ENCODE measurements at regions not wholly inside any gene's neighbourhood (a gene's known extent, or its start where the extent isn't known, plus 50 kb on each side); places are given as distances from the start of the nearest gene placed in this dataset.
"Not testable (repeated sequence)": the region's sequence is repeated elsewhere in the genome, so short reads cannot be mapped to it uniquely, and the experiment has no call there.

DNA sequence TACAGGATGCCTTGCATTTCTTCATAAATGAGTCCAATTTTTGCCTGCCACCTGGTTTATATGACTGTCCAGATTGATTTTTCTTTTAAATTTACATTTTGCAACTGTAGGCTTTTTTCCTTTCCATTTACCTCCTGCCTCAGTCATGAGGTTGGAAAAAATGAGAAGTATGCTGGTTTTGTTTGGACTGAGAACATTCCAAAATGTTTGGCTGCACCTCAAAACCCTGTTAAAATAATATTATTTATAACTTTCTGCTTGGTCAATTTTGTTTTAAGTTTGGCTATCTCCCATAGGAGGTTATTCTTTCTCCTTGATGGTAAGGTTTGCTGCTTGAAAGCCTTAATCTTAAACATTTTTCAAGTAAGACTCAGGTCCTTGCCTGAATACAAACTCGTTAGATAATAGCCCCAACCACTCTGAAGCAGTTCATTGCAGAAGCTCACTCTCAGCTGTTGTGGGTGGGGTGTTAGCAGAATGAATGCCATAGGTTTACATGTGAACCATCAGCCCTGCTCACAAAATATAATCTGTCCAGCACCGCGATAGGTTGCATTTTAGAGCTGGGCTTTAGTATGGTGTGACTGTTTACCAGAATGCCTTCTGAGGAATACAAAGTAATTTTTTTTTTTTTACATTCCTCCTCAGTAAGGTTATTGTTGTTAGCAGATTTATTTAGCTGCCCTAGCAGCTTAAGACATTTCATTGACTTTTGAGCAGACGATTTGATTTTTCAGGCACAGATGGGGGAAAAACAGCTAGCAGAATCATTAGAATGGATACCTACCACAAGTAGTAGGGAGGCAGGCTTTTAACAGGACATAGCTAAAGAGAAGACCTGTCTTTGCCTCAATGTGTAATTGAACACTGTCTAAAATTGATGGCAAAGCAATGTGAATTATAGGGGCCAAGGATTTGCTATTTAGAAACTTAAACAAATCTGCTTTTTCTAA, 630.8 kb upstream of the KCNMB2 start:
- no peak overlapping the region for H3K4me3 ChIP-seq (ENCODE audit: low read depth, low read length)

GRCh38 chr3:177906126-177906511, 630.1 kb upstream of the KCNMB2 start:
- no peak overlapping the region for H3K27ac ChIP-seq (ENCODE audit: low read depth)
- no peaks in the 10 kb centered on the region for H3K4me1 ChIP-seq (ENCODE audit: insufficient read depth)
- DNase-seq (ENCODE audit: extremely low spot score): no peak
- H3K4me3 ChIP-seq (ENCODE audit: low read depth, low read length): no peak overlapping the region
- H3K36me3 ChIP-seq (ENCODE audit: insufficient read depth): no peaks in the 10 kb centered on the region
- 43% methylated on average over 4 of the region's 4 CpGs for WGBS

More for the DNA sequence above, 630.8 kb upstream of the KCNMB2 start:
- Histone ChIP-seq H3K36me3 (ENCODE audit: insufficient read depth) (no peaks in the 10 kb centered on the region), H3K27ac (ENCODE audit: low read depth) (no peak overlapping the region), H3K4me1 (ENCODE audit: insufficient read depth) (no peaks in the 10 kb centered on the region)
- DNase-seq (ENCODE audit: extremely low spot score): no peak
- WGBS: 27% methylated on average over 4 of the region's 4 CpGs

DNA sequence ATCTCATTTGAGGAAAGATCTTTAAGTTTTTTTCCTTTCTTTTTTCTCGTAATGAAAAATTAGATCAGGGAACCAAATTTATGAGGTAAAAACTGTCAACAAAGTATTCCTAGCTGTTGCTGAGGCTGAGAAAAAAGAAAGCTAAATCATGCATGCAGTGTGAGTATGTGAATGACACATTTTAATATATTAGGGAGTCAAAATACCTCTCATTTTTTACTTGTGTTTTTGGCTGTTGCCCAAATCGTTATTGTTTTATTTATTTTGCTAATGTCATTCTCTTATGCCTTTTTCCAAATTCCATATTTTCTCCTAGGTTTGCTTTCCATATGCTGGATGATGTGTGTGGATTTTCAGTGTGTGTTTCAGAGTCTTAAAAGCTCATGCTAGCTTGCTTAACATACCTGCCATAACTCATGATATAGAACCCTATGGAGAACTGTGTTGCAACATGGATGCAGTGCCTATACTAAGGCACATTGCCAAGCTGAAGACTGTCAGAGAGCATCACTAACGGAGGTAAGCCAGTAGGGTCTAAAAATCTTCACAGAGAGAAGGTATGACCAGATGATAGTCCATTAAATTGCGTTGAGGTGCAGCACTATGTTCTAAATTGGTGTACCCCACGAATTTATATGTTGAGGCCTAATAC, 629.5 kb upstream of the KCNMB2 start:
- no peak for DNase-seq (ENCODE audit: extremely low spot score)
- Histone ChIP-seq H3K36me3 (ENCODE audit: insufficient read depth) (no peaks in the 10 kb centered on the region), H3K27ac (ENCODE audit: low read depth) (no peak overlapping the region), H3K4me3 (ENCODE audit: low read depth, low read length) (no peak overlapping the region), H3K4me1 (ENCODE audit: insufficient read depth) (no peaks in the 10 kb centered on the region)
- 80% methylated on average over 5 of the region's 5 CpGs for WGBS

DNA sequence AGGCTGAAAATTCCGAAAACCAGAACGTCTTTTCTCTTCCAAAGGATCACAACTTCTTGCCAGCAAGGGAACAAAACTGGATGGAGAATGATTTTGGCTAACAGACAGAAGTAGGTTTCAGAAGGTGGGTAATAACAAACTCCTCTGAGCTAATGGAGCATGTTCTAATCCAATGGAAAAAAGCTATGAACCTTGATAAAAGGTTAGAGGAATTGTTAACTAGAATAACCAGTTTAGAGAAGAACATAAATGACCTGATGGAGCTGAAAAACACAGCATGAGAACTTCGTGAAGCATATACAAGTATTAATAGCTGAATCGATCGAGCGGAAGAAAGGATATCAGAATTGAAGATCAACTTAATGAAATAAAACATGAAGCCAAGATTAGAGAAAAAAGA, 626.7 kb upstream of the KCNMB2 start:
- not testable (repeated sequence) for H3K36me3 ChIP-seq (ENCODE audit: insufficient read depth); H3K4me1 ChIP-seq (ENCODE audit: insufficient read depth); H3K4me3 ChIP-seq (ENCODE audit: low read depth, low read length); H3K27ac ChIP-seq (ENCODE audit: low read depth); DNase-seq (ENCODE audit: extremely low spot score)
- WGBS: 95% methylated on average over 6 of the region's 6 CpGs

- WGBS: 97% methylated on average over 10 of the region's 10 CpGs
- Histone ChIP-seq H3K36me3 (ENCODE audit: insufficient read depth) (no peaks in the 10 kb centered on the region), H3K4me3 (ENCODE audit: low read depth, low read length) (no peak overlapping the region), H3K4me1 (ENCODE audit: insufficient read depth) (no peaks in the 10 kb centered on the region), H3K27ac (ENCODE audit: low read depth) (no peak overlapping the region)
- no peak for DNase-seq (ENCODE audit: extremely low spot score)
These were observed 622.0 kb upstream of the KCNMB2 start for GRCh38 chr3:177914224-177914623.

DNA sequence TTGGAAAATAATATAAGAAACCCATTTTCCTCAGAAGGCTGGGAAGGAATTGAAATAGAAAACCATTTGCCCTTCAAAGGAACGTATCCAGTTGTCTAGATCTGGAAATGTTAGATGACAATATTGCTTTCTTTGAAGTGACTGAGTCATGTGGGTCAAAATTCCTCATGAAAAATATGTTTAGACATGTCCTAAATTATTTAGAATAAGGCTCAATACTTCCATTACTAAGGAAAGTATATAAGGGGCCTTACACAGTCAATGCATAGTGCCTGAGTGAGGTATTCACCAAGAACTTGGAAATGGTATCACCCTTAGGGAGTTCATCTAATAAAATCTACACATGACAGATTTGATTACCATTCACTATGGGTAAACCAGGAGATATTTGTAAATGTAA, 619.8 kb upstream of the KCNMB2 start:
- H3K4me3 ChIP-seq (ENCODE audit: low read depth, low read length): no peak overlapping the region
- H3K4me1 ChIP-seq (ENCODE audit: insufficient read depth): no peaks in the 10 kb centered on the region
- WGBS: 81% methylated on average over 1 of the region's 1 CpG
- no peaks in the 10 kb centered on the region for H3K36me3 ChIP-seq (ENCODE audit: insufficient read depth)
- no peak for DNase-seq (ENCODE audit: extremely low spot score)
- H3K27ac ChIP-seq (ENCODE audit: low read depth): no peak overlapping the region

- H3K4me3 ChIP-seq (ENCODE audit: low read depth, low read length): no peak overlapping the region
- no peak overlapping the region for H3K27ac ChIP-seq (ENCODE audit: low read depth)
- H3K4me1 ChIP-seq (ENCODE audit: insufficient read depth): no peaks in the 10 kb centered on the region
- DNase-seq (ENCODE audit: extremely low spot score): no peak
- WGBS: 95% methylated on average over 8 of the region's 8 CpGs
- H3K36me3 ChIP-seq (ENCODE audit: insufficient read depth): no peaks in the 10 kb centered on the region
These were observed 618.9 kb upstream of the KCNMB2 start for GRCh38 chr3:177917234-177917861.

GRCh38 chr3:177921153-177921552, 615.1 kb upstream of the KCNMB2 start:
- no peaks in the 10 kb centered on the region for H3K4me1 ChIP-seq (ENCODE audit: insufficient read depth)
- no peak overlapping the region for H3K27ac ChIP-seq (ENCODE audit: low read depth)
- no peak overlapping the region for H3K4me3 ChIP-seq (ENCODE audit: low read depth, low read length)
- WGBS: 86% methylated on average over 3 of the region's 3 CpGs
- H3K36me3 ChIP-seq (ENCODE audit: insufficient read depth): no peaks in the 10 kb centered on the region
- no peak for DNase-seq (ENCODE audit: extremely low spot score)

DNA sequence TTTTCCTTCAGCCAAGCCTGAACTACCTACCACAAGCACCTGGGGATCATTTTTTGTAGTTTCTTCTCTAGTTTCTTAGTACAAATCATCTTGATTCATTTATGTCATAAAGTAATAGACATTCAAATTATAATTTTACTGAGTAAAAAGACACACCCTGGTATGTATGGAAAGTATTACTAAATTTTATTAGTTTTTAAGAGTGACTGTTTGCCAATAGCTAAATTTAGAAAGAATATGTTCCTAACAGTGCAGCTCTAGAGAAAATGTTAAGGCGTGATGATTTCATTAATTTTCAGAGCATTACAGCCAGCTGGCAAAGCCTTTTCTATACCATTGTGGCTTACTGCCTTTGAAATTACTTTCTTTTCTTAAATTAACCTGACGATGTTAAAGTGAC, 612.0 kb upstream of the KCNMB2 start:
- Histone ChIP-seq H3K4me1 (ENCODE audit: insufficient read depth) (no peaks in the 10 kb centered on the region), H3K36me3 (ENCODE audit: insufficient read depth) (no peaks in the 10 kb centered on the region), H3K27ac (ENCODE audit: low read depth) (no peak overlapping the region), H3K4me3 (ENCODE audit: low read depth, low read length) (no peak overlapping the region)
- no peak for DNase-seq (ENCODE audit: extremely low spot score)
- 91% methylated on average over 2 of the region's 2 CpGs for WGBS

GRCh38 chr3:177928172-177928873, 607.9 kb upstream of the KCNMB2 start:
- H3K4me1 ChIP-seq (ENCODE audit: insufficient read depth): no peaks in the 10 kb centered on the region
- H3K4me3 ChIP-seq (ENCODE audit: low read depth, low read length): no peak overlapping the region
- no peak overlapping the region for H3K27ac ChIP-seq (ENCODE audit: low read depth)
- H3K36me3 ChIP-seq (ENCODE audit: insufficient read depth): no peaks in the 10 kb centered on the region
- 81% methylated on average over 6 of the region's 6 CpGs for whole genome bisulfite sequencing
- no peak for DNase-seq (ENCODE audit: extremely low spot score)

- Histone ChIP-seq H3K4me1 (ENCODE audit: insufficient read depth) (no peaks in the 10 kb centered on the region), H3K4me3 (ENCODE audit: low read depth, low read length) (no peak overlapping the region), H3K36me3 (ENCODE audit: insufficient read depth) (no peaks in the 10 kb centered on the region), H3K27ac (ENCODE audit: low read depth) (no peak overlapping the region)
- DNase-seq (ENCODE audit: extremely low spot score): no peak
- 91% methylated on average over 2 of the region's 2 CpGs for WGBS
These were observed 606.9 kb upstream of the KCNMB2 start for GRCh38 chr3:177929310-177929709.

- H3K27ac ChIP-seq (ENCODE audit: low read depth): no peak overlapping the region
- 92% methylated on average over 2 of the region's 2 CpGs for WGBS
These were observed 605.5 kb upstream of the KCNMB2 start for GRCh38 chr3:177930771-177931170.

DNA sequence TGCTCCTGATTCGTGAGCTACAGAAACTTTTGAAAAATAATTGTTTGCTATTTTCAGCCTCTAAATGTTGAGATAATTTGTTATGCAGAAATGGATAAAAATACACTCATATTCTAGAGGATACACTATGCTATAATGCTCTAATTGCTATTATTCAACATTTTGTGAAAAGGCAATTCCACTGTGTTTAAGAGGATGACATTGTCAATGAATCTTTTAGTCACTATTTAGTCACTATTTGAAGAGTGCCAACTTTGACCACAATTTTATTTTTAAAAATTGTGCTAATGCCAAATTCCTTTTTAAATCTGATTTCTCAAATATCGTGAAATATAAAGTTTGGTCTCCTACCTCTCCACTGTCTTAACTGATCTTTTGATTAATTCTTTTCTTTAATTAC, 604.9 kb upstream of the KCNMB2 start:
- Histone ChIP-seq H3K27ac (ENCODE audit: low read depth) (no peak overlapping the region), H3K4me1 (ENCODE audit: insufficient read depth) (no peaks in the 10 kb centered on the region), H3K4me3 (ENCODE audit: low read depth, low read length) (no peak overlapping the region), H3K36me3 (ENCODE audit: insufficient read depth) (no peaks in the 10 kb centered on the region)
- WGBS: 72% methylated on average over 2 of the region's 2 CpGs
- no peak for DNase-seq (ENCODE audit: extremely low spot score)

More at GRCh38 chr3:177930771-177931170, 605.5 kb upstream of the KCNMB2 start:
- H3K36me3 ChIP-seq (ENCODE audit: insufficient read depth): no peaks in the 10 kb centered on the region
- DNase-seq (ENCODE audit: extremely low spot score): no peak
- no peaks in the 10 kb centered on the region for H3K4me1 ChIP-seq (ENCODE audit: insufficient read depth)
- no peak overlapping the region for H3K4me3 ChIP-seq (ENCODE audit: low read depth, low read length)

Data from urinary bladder (tissue), 3 donors.